Left cardiac atrium (tissue), 4 donors: ENCODE measurements at regions not wholly inside any gene's neighbourhood (a gene's known extent, or its start where the extent isn't known, plus 50 kb on each side); places are given as distances from the start of the nearest gene placed in this dataset.
"Not testable (repeated sequence)": the region's sequence is repeated elsewhere in the genome, so short reads cannot be mapped to it uniquely, and the experiment has no call there.

Experiments
- ATAC-seq, 2 donors: fragments of 200-7000 bp; cut with Tn5 transposase; one replicate each; pipeline ENCODE4 v1.9.1; 2020; ENCODE audit warnings: mild to moderate bottlenecking in 2 of 2, moderate library complexity in 2 of 2
- DNase-seq: peaks from one replicate; pipeline ENCODE4 v3.0.0-alpha.2; 2020
- intact Hi-C, 2 donors: fragments of 100-400 bp; cut with DNase I; formaldehyde crosslinking; loops; one replicate each; pipeline versions ENCODE4 v1.14.1 to v1.15.1; 2022 to 2023
- donor health status: DM: no; HTN: yes; CAD: no.
- donor health status: DM: no; HTN: yes; CAD: no; lungs with severe emphysema.
- donor health status: DM: yes; HTN: yes; CAD: no.
- donor health status: Dilated cardiomyopathy.

- DNase-seq, intact Hi-C loops, ATAC-seq: not testable (repeated sequence)
Measured at GRCh38 chr2:89785528-89785927, 1094.1 kb downstream of the RPIA start.

GRCh38 chr2:89786642-89787041 is 1095.2 kb downstream of the RPIA start:
- ATAC-seq, DNase-seq, intact Hi-C loops: not testable (repeated sequence)

- intact Hi-C loops, DNase-seq, ATAC-seq: not testable (repeated sequence)
Measured at GRCh38 chr2:89795530-89795929, 1104.1 kb downstream of the RPIA start.

GRCh38 chr2:89797320-89798038 is 1106.0 kb downstream of the RPIA start:
- DNase-seq (no peak), ATAC-seq (no peak)
- intact Hi-C loops = no loop called here

- intact Hi-C loops = not testable (repeated sequence)
Measured at GRCh38 chr2:89801207-89801606, 1109.7 kb downstream of the RPIA start.

GRCh38 chr2:89806363-89806762 is 1114.9 kb downstream of the RPIA start:
- DNase-seq, ATAC-seq, intact Hi-C loops: not testable (repeated sequence)

More at GRCh38 chr2:89801207-89801606, 1109.7 kb downstream of the RPIA start:
- ATAC-seq, DNase-seq: not testable (repeated sequence)

GRCh38 chr2:89811295-89811694 is 1119.8 kb downstream of the RPIA start:
- no peak for DNase-seq
- intact Hi-C loops = no loop called here
- ATAC-seq = no peak

GRCh38 chr2:89811910-89812309 is 1120.4 kb downstream of the RPIA start:
- intact Hi-C loops, DNase-seq, ATAC-seq: not testable (repeated sequence)

- DNase-seq, intact Hi-C loops, ATAC-seq: not testable (repeated sequence)
Measured at GRCh38 chr2:89814359-89814758, 1122.9 kb downstream of the RPIA start.

GRCh38 chr2:89818873-89819272 is 1127.4 kb downstream of the RPIA start:
- ATAC-seq (no peak), DNase-seq (no peak)
- intact Hi-C loops = no loop called here

GRCh38 chr2:89819809-89820208 is 1128.3 kb downstream of the RPIA start:
- ATAC-seq = no peak
- intact Hi-C loops = loop anchor here in 1 of 2 donors (5.0 kb wide), 1 partner anchor 38 kb away; no protein-coding TSS in a partner anchor

GRCh38 chr2:89820248-89820647 is 1128.8 kb downstream of the RPIA start:
- intact Hi-C loops = loop anchor here in 1 of 2 donors (5.0 kb wide), 1 partner anchor 38 kb away; no protein-coding TSS in a partner anchor
- no peak for DNase-seq
- no peak for ATAC-seq

More at GRCh38 chr2:89819809-89820208, 1128.3 kb downstream of the RPIA start:
- DNase-seq = no peak

- DNase-seq (no peak), ATAC-seq (no peak)
- intact Hi-C loops = loop anchor here in 1 of 2 donors (5.0 kb wide), 1 partner anchor 39 kb away; no protein-coding TSS in a partner anchor
Measured at GRCh38 chr2:89821455-89821945, 1130.0 kb downstream of the RPIA start.

- ATAC-seq, DNase-seq: not testable (repeated sequence)
- intact Hi-C loops = loop anchor here in 1 of 2 donors (5.0 kb wide), 1 partner anchor 40 kb away; no protein-coding TSS in a partner anchor
Measured at GRCh38 chr2:89822342-89822741, 1130.9 kb downstream of the RPIA start.

GRCh38 chr2:89823556-89823955 is 1132.1 kb downstream of the RPIA start:
- DNase-seq (no peak), ATAC-seq (no peak)
- intact Hi-C loops = loop anchor here in 1 of 2 donors (5.0 kb wide), 1 partner anchor 41 kb away; no protein-coding TSS in a partner anchor

- no peak for ATAC-seq
- intact Hi-C loops = loop anchor here in 1 of 2 donors (1.0 kb wide), 1 partner anchor 20 kb away; no protein-coding TSS in a partner anchor
- DNase-seq = no peak
Measured at GRCh38 chr2:89825034-89825433, 1133.6 kb downstream of the RPIA start.

- ATAC-seq, intact Hi-C loops, DNase-seq: not testable (repeated sequence)
Measured at GRCh38 chr2:89826741-89827140, 1135.3 kb downstream of the RPIA start.

GRCh38 chr2:89827829-89828228 is 1136.4 kb downstream of the RPIA start:
- ATAC-seq = peak in 1 of 2 donors; percentile 20
- intact Hi-C loops = not testable (repeated sequence)

GRCh38 chr2:89828416-89828815 is 1136.9 kb downstream of the RPIA start:
- ATAC-seq, intact Hi-C loops, DNase-seq: not testable (repeated sequence)

More at GRCh38 chr2:89827829-89828228, 1136.4 kb downstream of the RPIA start:
- not testable (repeated sequence) for DNase-seq
